Calu3 (cell line): ENCODE measurements at regions not wholly inside any gene's neighbourhood (a gene's known extent, or its start where the extent isn't known, plus 50 kb on each side); places are given as distances from the start of the nearest gene placed in this dataset.

ENCODE experiments used
- BruUV-seq: library from RNA; stranded (reverse); fragments of 400-500 nt; replicated peaks from 2 replicates; lab custom pipeline; 2021; lab: Mats Ljungman, UMichigan
- CTCF ChIA-PET: fragments of 300-600 bp; sonication (Branson Sonifier 250); formaldehyde crosslinking; loops from one replicate; lab custom pipeline; 2022; ENCODE audit warnings: antibody characterized with exemption; lab: Charles Lee
- DNase-seq: peaks from one replicate; pipeline ENCODE4 v3.0.0; 2022
- H3K27ac Mint-ChIP-seq: one replicate; pipeline ENCODE4 v1.8.0; 2022; ENCODE audit warnings: mixed read lengths; ENCODE audit not compliant: unreplicated experiment
- H3K27me3 Mint-ChIP-seq: one replicate; pipeline ENCODE4 v1.8.0; 2022; ENCODE audit warnings: mixed read lengths; ENCODE audit not compliant: unreplicated experiment
- H3K36me3 Mint-ChIP-seq: one replicate; pipeline ENCODE4 v1.8.0; 2022; ENCODE audit warnings: mild to moderate bottlenecking, moderate library complexity, mixed read lengths; ENCODE audit not compliant: insufficient read depth, unreplicated experiment
- H3K4me1 Mint-ChIP-seq: one replicate; pipeline ENCODE4 v1.8.0; 2022; ENCODE audit warnings: mild to moderate bottlenecking, low read depth, mixed read lengths; ENCODE audit not compliant: unreplicated experiment
- H3K4me3 Mint-ChIP-seq: one replicate; pipeline ENCODE4 v1.8.0; 2022; ENCODE audit warnings: mild to moderate bottlenecking, low read depth, moderate library complexity, mixed read lengths; ENCODE audit not compliant: unreplicated experiment
- H3K9me3 Mint-ChIP-seq: one replicate; pipeline ENCODE4 v1.8.0; 2022; ENCODE audit warnings: low read depth, mixed read lengths; ENCODE audit not compliant: unreplicated experiment
- CTCF ChIP-seq: fragments of 200-600 bp; IDR thresholded peaks from one replicate; pipeline ENCODE4 v1.8.0; 2022; ENCODE audit warnings: antibody characterized with exemption; ENCODE audit not compliant: unreplicated experiment
- intact Hi-C: fragments of 100-400 bp; cut with micrococcal nuclease; formaldehyde crosslinking; loops from one replicate; pipeline ENCODE4 v1.10.0; 2022; ENCODE audit not compliant: unreplicated experiment

- Mint-ChIP-seq H3K4me1 (no peaks in the 10 kb centered on the region), H3K27me3 (peaks cover 30% of the 10 kb centered on the region), H3K36me3 (no peaks in the 10 kb centered on the region), H3K9me3 (no peaks in the 10 kb centered on the region), H3K27ac (no peak overlapping the region), H3K4me3 (no peak overlapping the region)
- intact Hi-C loops = no loop called here
- CTCF ChIA-PET = no interaction called here
- no TSS peak for BruUV-seq
- DNase-seq = no peak
- no peak for TF ChIP-seq CTCF
Measured at GRCh38 chr1:175804561-175804960, 61.2 kb upstream of the TNR start.

- no peak for TF ChIP-seq CTCF
- no peak for DNase-seq
- no TSS peak for BruUV-seq
- CTCF ChIA-PET = no interaction called here
- intact Hi-C loops = no loop called here
- H3K36me3 Mint-ChIP-seq = no peaks in the 10 kb centered on the region
- peaks cover 19% of the 10 kb centered on the region for H3K27me3 Mint-ChIP-seq
- no peaks in the 10 kb centered on the region for H3K4me1 Mint-ChIP-seq
- no peak overlapping the region for H3K27ac Mint-ChIP-seq
- no peaks in the 10 kb centered on the region for H3K9me3 Mint-ChIP-seq
- no peak overlapping the region for H3K4me3 Mint-ChIP-seq
Measured at GRCh38 chr1:175803413-175803812, 60.0 kb upstream of the TNR start.

- no peaks in the 10 kb centered on the region for H3K9me3 Mint-ChIP-seq
- no TSS peak for BruUV-seq
- no peak overlapping the region for H3K4me3 Mint-ChIP-seq
- no peaks in the 10 kb centered on the region for H3K4me1 Mint-ChIP-seq
- no peaks in the 10 kb centered on the region for H3K36me3 Mint-ChIP-seq
- no peak for TF ChIP-seq CTCF
- H3K27me3 Mint-ChIP-seq = peaks cover 19% of the 10 kb centered on the region
- CTCF ChIA-PET = no interaction called here
- no peak overlapping the region for H3K27ac Mint-ChIP-seq
- intact Hi-C loops = no loop called here
- DNase-seq = no peak
Measured at GRCh38 chr1:175802407-175803123, 59.2 kb upstream of the TNR start.

GRCh38 chr1:175801979-175802378 lies 58.6 kb upstream of the TNR start:
- CTCF ChIA-PET = no interaction called here
- H3K36me3 Mint-ChIP-seq = no peaks in the 10 kb centered on the region
- H3K27ac Mint-ChIP-seq = no peak overlapping the region
- TF ChIP-seq CTCF = no peak
- no peak for DNase-seq
- intact Hi-C loops = no loop called here
- peaks cover 25% of the 10 kb centered on the region for H3K27me3 Mint-ChIP-seq
- H3K4me1 Mint-ChIP-seq = no peaks in the 10 kb centered on the region
- no TSS peak for BruUV-seq
- no peak overlapping the region for H3K4me3 Mint-ChIP-seq
- H3K9me3 Mint-ChIP-seq = no peaks in the 10 kb centered on the region
